ENCODE measurements at regions not wholly inside any gene's neighbourhood (a gene's known extent, or its start where the extent isn't known, plus 50 kb on each side); places are given as distances from the start of the nearest gene placed in this dataset.
"Not testable (repeated sequence)": the region's sequence is repeated elsewhere in the genome, so short reads cannot be mapped to it uniquely, and the experiment has no call there.

- DNase-seq: no peak
Observed at GRCh38 chr3:150327678-150328653, 80.1 kb upstream of the TSC22D2 start.

GRCh38 chr3:150324788-150325187 lies 83.3 kb upstream of the TSC22D2 start:
- no peak for DNase-seq

DNA sequence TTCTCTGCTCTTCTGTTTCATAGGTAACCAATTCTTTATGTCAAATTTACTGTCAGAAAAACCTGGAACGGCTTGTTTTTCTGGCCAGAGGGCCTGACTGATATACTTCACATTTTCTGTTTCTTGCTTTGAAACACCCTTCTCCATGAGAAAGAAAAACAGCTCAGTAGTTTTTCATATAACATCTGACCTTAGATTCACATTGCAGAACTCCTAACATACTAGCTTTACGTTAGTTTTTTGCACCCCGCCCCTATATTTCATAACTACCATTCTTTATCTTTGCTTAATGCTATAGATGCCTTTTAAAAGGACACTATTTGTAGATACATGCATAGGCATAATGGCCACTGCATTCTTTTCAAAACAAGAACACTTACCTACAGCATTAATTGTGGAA lies 83.9 kb upstream of the TSC22D2 start:
- no peak for DNase-seq

DNA sequence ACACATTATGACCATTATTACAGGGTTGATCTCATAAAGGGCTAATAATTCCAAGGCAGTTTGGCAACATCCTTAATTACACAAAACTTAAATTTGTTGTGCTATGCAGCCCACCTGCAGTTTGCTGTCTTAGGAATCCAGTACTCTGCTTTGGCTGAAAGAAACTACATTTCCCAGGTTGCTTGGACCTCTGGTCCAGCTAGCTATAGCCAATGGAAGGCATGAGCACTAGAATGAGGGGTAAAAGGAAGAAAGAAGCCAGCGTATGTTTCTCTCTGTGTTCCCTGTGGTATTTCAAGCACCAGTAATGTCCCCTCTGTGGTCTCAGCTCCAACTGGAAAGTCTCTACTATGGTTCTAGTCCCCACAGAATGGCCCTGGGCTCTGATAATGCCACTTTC lies 84.3 kb upstream of the TSC22D2 start:
- DNase-seq: no peak

DNA sequence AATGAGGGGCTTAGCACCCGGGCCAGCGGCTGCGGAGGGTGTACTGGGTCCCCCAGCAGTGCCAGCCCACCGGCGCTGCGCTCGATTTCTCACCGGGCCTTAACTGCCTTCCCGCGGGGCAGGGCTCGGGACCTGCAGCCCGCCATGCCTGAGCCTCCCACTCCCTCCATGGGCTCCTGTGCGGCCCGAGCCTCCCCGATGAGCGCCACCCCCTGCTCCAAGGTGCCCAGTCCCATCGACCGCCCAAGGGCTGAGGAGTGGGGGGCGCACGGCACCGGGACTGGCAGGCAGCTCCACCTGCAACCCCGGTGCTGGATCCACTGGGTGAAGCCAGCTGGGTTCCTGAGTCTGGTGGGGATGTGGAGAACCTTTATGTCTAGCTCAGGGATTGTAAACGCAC lies 85.0 kb upstream of the TSC22D2 start:
- DNase-seq: not testable (repeated sequence)

DNA sequence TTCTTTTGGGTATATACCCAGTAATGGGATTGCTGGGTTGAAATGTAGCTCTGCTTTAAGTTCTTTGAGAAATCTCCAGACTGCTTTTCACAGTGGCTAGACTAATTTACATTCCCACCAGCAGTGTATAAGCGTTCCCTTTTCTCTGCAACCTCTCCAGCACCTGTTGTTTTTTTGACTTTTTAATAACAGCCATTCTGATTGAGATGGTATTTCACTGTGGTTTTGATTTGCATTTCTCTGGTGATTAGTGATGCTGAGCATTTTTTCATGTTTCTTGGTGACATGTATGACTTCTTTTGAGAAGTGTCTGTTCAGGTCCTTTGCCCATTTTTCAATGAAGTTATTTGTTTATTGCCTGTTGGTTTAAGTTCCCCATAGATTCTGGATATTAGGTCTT lies 87.1 kb upstream of the TSC22D2 start:
- DNase-seq: not testable (repeated sequence)

- DNase-seq: no peak
Observed at GRCh38 chr3:150319900-150320299, 88.2 kb upstream of the TSC22D2 start.

- DNase-seq: no peak
Observed at GRCh38 chr3:150317469-150317868, 90.6 kb upstream of the TSC22D2 start.

DNA sequence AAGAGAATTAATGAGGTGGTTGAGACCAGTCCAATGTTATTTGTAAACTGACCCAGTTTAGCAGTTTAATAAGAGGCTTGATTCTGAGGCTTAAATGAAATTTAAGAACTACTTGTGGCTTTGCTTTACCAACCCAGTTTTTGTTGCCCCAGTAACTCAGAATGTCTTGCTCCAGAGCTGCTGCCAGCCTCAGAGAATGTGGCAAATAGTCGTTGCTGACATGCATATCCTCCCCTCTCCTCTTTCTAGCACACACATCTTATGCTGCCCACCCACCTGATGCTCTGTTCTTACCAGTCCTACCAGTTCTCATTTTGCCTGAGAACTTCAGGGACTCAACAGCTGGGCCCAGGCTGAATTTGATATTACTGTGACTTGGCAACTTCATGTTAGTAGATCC lies 92.4 kb upstream of the TSC22D2 start:
- no peak for DNase-seq

DNA sequence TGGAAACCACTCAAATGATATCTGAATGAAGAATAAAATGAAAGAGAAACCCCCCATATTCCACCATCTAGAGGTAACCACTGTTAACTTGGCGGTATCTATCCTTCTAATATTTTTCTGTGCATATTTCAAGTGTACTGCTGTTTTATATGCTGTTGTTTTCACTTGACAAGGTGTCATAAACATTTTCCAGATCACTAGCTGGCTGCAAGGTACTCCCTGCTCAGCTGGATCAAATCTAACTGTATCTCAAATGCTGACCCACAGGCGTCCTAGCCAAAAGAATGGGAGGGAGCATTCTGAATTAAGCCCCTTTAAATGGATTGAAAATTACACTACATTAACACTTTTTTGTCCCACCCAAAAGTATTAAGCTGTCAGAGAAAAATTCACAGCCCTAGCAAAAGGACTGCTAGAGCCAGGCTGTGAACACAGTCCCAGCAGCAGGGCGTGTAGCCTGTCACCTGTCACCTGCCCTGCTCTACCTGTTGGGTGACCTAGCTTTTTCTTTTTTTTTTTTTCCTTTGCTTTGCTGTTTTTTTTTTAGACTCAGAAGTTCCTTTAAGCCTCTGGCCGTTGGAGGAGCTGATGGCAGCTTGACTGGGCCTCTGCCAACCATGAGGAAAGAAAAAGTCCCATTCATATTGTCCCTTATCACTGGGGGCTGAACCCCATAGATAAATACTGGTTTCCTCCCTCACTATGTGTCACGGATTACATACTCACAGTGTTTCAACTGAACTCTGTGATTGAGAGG lies 93.7 kb upstream of the TSC22D2 start:
- DNase-seq: no peak

- no peak for DNase-seq
Observed at GRCh38 chr3:150312018-150312657, 96.0 kb upstream of the TSC22D2 start.

DNA sequence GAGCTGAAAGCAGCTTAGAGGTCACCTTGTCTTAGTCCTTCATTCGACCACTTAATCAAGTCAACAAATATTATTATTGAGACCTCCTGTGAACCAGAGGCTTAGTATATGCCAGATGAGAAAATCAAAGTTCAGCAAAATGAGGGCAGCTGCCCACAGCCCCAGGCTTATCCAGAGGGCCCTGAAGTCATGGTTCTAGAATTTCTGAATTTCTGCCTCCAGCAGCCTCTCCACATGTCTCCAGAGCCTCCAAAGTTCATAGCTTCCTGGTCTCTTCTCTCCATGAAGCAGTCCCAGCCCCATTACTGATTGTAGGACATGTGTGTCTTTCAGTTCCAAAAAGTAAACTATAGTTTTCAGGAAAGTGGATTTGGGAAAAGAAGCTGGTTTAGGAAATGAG lies 96.9 kb upstream of the TSC22D2 start:
- DNase-seq: no peak

GRCh38 chr3:150309557-150309956 lies 98.5 kb upstream of the TSC22D2 start:
- no peak for DNase-seq

DNA sequence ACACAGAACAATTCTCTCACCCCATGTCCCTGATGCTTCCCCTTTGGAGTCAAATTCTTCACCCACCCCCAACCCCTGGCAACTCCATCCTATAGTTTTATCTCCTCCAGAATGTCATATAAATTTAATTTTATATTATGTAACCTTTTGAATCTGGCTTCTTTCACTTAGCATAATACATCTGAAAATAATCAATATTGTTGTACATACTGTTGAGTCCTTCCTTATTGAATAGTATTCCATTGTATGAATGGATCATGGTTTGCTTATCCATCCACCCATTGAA lies 98.9 kb upstream of the TSC22D2 start:
- no peak for DNase-seq

DNA sequence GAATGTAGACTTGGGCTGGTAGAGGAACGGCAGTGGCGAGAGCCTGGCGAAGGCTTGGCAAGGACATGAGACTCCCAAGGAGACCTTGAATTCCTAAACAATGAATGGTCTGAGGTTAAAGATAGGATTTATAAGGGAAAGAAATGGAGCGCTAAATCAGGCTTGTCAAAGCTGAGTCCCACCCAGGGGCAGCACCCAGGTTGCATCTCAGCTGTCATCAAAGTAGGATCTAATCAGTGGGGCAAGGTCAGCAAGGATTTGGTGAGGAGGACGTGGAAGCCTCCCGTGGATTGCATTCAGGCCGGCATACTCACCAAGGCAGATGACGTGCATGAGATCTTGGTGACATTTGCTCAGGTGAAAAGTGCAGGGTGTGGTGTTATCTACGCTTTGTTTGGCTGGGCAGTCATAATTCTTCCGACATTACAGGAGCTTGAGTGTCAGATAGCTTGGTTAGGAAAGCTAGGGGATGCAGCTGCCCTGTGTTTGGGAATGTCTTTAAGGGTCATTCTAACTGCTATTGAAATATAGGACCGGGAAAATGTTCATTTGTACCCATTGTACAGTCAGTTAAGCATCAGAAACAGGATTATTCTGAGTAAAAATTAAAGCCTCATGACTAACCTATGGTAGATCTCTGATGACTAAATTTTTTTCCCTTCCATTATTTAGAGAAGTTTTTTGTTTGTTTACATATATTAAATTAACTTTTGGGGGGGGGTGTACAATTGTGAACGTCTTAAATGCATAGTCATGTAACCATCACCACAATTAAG lies 99.4 kb upstream of the TSC22D2 start:
- no peak for DNase-seq

DNA sequence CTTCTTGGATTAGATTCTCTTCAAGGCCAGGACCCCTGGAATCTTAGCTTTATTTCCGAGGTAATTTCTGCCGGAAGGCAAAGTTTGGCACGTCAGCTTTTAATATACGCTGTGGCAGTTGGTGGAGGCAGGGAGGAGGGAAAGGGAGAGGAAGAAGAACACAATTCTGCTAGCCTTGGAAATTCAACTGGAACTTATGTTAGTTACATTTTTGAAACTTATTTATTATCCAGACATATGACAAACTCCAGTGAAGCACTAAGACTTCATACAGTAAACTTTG lies 100.1 kb upstream of the TSC22D2 start:
- DNase-seq: no peak

GRCh38 chr3:150307311-150308036 lies 100.6 kb upstream of the TSC22D2 start:
- DNase-seq: no peak

GRCh38 chr3:150306906-150307305 lies 101.2 kb upstream of the TSC22D2 start:
- no peak for DNase-seq

GRCh38 chr3:150306083-150306482 lies 102.0 kb upstream of the TSC22D2 start:
- DNase-seq: peak; percentile 32

DNA sequence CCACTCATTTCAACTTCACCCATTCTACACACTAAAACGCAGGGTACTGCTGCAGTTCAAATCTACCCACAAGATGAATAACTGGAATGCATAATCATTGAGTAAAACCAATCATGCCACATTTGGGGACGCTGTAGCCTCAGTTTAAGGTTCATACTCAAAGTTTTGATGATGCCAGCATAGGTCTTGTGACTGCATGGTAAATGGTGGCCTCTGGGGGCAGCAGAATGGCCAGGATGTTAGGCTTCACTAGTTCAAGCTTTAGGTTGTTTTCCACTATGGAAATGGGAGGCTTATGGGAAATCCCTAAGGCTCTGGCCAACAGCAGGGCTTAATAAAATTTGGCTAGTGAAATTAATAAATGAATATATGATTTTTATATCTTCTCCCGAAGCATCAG lies 104.3 kb upstream of the TSC22D2 start:
- no peak for DNase-seq

GRCh38 chr3:150302246-150302645 lies 105.9 kb upstream of the TSC22D2 start:
- no peak for DNase-seq

GRCh38 chr3:150300852-150301517 lies 107.1 kb upstream of the TSC22D2 start:
- no peak for DNase-seq

Measured in NCI-H2171 treated with DMSO at 0.1 percent for 48 hours (cell line).